ENCODE measurements at regions not wholly inside any gene's neighbourhood (a gene's known extent, or its start where the extent isn't known, plus 50 kb on each side); places are given as distances from the start of the nearest gene placed in this dataset.

GRCh38 chrX:125152011-125152410 lies 167.7 kb upstream of the TEX13C start:
- H3K4me1 ChIP-seq (ENCODE audit: control insufficient read depth in 4 of 4, insufficient read depth in 4 of 4, low read length in 3 of 4) = no peaks in the 10 kb centered on the region
- 91% methylated on average over 2 of the region's 2 CpGs for WGBS
- no peak overlapping the region for H3K27ac ChIP-seq (ENCODE audit: low read depth in 1 of 2, low read length in 2 of 2)
- no peaks in the 10 kb centered on the region for H3K9me3 ChIP-seq (ENCODE audit: control insufficient read depth in 4 of 4, low read length in 3 of 4)
- no peak overlapping the region for H3K4me3 ChIP-seq (ENCODE audit: low read depth in 1 of 3, low read length in 3 of 3)
- TF ChIP-seq FOXA1 (IDR thresholded peaks at IDR 0.05) = no peak
- TF ChIP-seq NR2F2 (IDR thresholded peaks at IDR 0.05) = no peak
- TF ChIP-seq ZBTB33 (IDR thresholded peaks at IDR 0.05) = no peak
- no peak for TF ChIP-seq EGR1 (IDR thresholded peaks at IDR 0.05; ENCODE audit: low read depth in 2 of 2)
- TF ChIP-seq, protein P1, sequence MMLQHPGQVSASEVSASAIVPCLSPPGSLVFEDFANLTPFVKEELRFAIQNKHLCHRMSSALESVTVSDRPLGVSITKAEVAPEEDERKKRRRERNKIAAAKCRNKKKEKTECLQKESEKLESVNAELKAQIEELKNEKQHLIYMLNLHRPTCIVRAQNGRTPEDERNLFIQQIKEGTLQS (IDR thresholded peaks at IDR 0.05) = no peak
- no peaks in the 10 kb centered on the region for H3K27me3 ChIP-seq (ENCODE audit: control insufficient read depth in 4 of 4, insufficient read depth in 4 of 4, low read length in 3 of 4)
- no peak for DNase-seq (ENCODE audit: low spot score)
- no peaks in the 10 kb centered on the region for H3K36me3 ChIP-seq (ENCODE audit: control insufficient read depth in 4 of 4, insufficient read depth in 3 of 4, low read depth in 1 of 4, low read length in 3 of 4)
- no peak overlapping the region for H3K9ac ChIP-seq (ENCODE audit: low read depth in 1 of 2, low read length in 2 of 2)

DNA sequence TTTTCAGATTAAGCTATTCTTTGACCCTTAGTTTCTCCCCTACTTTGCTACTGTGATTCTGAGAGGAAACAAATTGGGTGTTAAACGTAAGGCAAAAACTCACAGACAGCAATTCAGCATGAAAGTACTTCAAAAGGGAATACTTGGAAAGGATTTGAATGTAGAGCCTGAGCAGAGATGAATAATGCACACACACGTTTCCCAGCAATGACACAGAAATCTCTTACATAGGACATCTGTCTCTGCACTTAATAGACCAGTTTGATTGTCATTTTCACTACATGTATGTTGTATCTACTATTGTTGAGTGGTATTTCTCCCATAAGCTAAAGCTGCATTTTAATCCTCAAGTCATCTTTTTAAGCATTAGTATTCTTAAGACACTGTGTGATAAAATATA lies 166.1 kb upstream of the TEX13C start:
- no peak overlapping the region for H3K9ac ChIP-seq (ENCODE audit: low read depth in 1 of 2, low read length in 2 of 2)
- no peak for DNase-seq (ENCODE audit: low spot score)
- TF ChIP-seq SP1 (IDR thresholded peaks at IDR 0.05) (no peak), ZBTB33 (IDR thresholded peaks at IDR 0.05) (no peak), FOXA2 (IDR thresholded peaks at IDR 0.05) (no peak), NR2F2 (IDR thresholded peaks at IDR 0.05) (no peak), JUND (IDR thresholded peaks at IDR 0.05) (no peak), GABPA (IDR thresholded peaks at IDR 0.05 in 1 of 2, conservative IDR thresholded peaks at IDR 0.05 in 1 of 2) (no peak), RAD21 (IDR thresholded peaks at IDR 0.05) (no peak), EGR1 (IDR thresholded peaks at IDR 0.05; ENCODE audit: low read depth in 2 of 2) (no peak), FOXA1 (IDR thresholded peaks at IDR 0.05) (no peak), MAX (IDR thresholded peaks at IDR 0.05) (no peak), RXRA (IDR thresholded peaks at IDR 0.05) (no peak), CTCF (IDR thresholded peaks at IDR 0.05; ENCODE audit: low read depth, low read length, missing input control) (no peak), HNF4G (IDR thresholded peaks at IDR 0.05) (no peak), HNF4A (conservative IDR thresholded peaks at IDR 0.05) (no peak), TAF1 (conservative IDR thresholded peaks at IDR 0.05) (no peak), YY1 (IDR thresholded peaks at IDR 0.05) (no peak)
- TF ChIP-seq, protein P2, sequence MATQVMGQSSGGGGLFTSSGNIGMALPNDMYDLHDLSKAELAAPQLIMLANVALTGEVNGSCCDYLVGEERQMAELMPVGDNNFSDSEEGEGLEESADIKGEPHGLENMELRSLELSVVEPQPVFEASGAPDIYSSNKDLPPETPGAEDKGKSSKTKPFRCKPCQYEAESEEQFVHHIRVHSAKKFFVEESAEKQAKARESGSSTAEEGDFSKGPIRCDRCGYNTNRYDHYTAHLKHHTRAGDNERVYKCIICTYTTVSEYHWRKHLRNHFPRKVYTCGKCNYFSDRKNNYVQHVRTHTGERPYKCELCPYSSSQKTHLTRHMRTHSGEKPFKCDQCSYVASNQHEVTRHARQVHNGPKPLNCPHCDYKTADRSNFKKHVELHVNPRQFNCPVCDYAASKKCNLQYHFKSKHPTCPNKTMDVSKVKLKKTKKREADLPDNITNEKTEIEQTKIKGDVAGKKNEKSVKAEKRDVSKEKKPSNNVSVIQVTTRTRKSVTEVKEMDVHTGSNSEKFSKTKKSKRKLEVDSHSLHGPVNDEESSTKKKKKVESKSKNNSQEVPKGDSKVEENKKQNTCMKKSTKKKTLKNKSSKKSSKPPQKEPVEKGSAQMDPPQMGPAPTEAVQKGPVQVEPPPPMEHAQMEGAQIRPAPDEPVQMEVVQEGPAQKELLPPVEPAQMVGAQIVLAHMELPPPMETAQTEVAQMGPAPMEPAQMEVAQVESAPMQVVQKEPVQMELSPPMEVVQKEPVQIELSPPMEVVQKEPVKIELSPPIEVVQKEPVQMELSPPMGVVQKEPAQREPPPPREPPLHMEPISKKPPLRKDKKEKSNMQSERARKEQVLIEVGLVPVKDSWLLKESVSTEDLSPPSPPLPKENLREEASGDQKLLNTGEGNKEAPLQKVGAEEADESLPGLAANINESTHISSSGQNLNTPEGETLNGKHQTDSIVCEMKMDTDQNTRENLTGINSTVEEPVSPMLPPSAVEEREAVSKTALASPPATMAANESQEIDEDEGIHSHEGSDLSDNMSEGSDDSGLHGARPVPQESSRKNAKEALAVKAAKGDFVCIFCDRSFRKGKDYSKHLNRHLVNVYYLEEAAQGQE (IDR thresholded peaks at IDR 0.05) = no peak
- TF ChIP-seq, protein P1 (IDR thresholded peaks at IDR 0.05) = no peak
- WGBS = 62% methylated on average over 2 of the region's 2 CpGs
- no peak overlapping the region for H3K27ac ChIP-seq (ENCODE audit: low read depth in 1 of 2, low read length in 2 of 2)
- no peaks in the 10 kb centered on the region for H3K36me3 ChIP-seq (ENCODE audit: control insufficient read depth in 4 of 4, insufficient read depth in 3 of 4, low read depth in 1 of 4, low read length in 3 of 4)
- no peak overlapping the region for H3K4me3 ChIP-seq (ENCODE audit: low read depth in 1 of 3, low read length in 3 of 3)
- H3K27me3 ChIP-seq (ENCODE audit: control insufficient read depth in 4 of 4, insufficient read depth in 4 of 4, low read length in 3 of 4) = no peaks in the 10 kb centered on the region
- no peaks in the 10 kb centered on the region for H3K4me1 ChIP-seq (ENCODE audit: control insufficient read depth in 4 of 4, insufficient read depth in 4 of 4, low read length in 3 of 4)
- H3K9me3 ChIP-seq (ENCODE audit: control insufficient read depth in 4 of 4, low read length in 3 of 4) = no peaks in the 10 kb centered on the region

Data from liver (tissue), 8 donors.